DND-41 (cell line): ENCODE measurements at regions not wholly inside any gene's neighbourhood (a gene's known extent, or its start where the extent isn't known, plus 50 kb on each side); places are given as distances from the start of the nearest gene placed in this dataset.

Experiments
- ATAC-seq: fragments of 200-7000 bp; cut with Tn5 transposase; 3 replicates; pipeline ENCODE4 v1.9.1; 2021; ENCODE audit warnings: low read depth; ENCODE audit not compliant: insufficient read depth
- DNase-seq: peaks from one replicate; pipeline ENCODE4 v3.0.0-alpha.2; 2020
- H2AFZ ChIP-seq: 2 replicates; pipeline ENCODE4 v1.6.0; 2012; ENCODE audit warnings: low read depth, low read length
- H3K27ac ChIP-seq: 2 replicates; pipeline ENCODE4 v1.5.1; 2012; ENCODE audit warnings: low read length, inconsistent platforms
- H3K27me3 ChIP-seq: fragments of 200-600 bp; sonication (generic); 2 replicates; pipeline ENCODE4 v1.6.0; 2012; ENCODE audit warnings: low read length, mild to moderate bottlenecking, inconsistent platforms; ENCODE audit not compliant: insufficient read depth, poor library complexity
- H3K36me3 ChIP-seq: 2 replicates; pipeline ENCODE4 v1.5.1; 2012; ENCODE audit warnings: low read length, inconsistent platforms; ENCODE audit not compliant: insufficient read depth
- H3K4me1 ChIP-seq: 2 replicates; pipeline ENCODE4 v1.5.1; 2012; ENCODE audit warnings: mild to moderate bottlenecking, low read length; ENCODE audit not compliant: insufficient read depth
- H3K4me2 ChIP-seq: 2 replicates; pipeline ENCODE4 v1.6.0; 2012; ENCODE audit warnings: mild to moderate bottlenecking, moderate library complexity, low read length, inconsistent platforms; ENCODE audit not compliant: insufficient read depth
- H3K4me3 ChIP-seq, 2 experiments: fragments of 200-600 bp in 1 of 2; shearing (Covaris generic) in 1 of 2; 2 replicates each; pipeline ENCODE4 v1.5.1; 2012 to 2016; ENCODE audit warnings: inconsistent platforms in 2 of 2, low read length in 2 of 2, mild to moderate bottlenecking in 2 of 2, low read depth in 1 of 2, moderate library complexity in 1 of 2
- H3K79me2 ChIP-seq: 2 replicates; pipeline ENCODE4 v1.6.0; 2012; ENCODE audit warnings: low read length, inconsistent platforms; ENCODE audit not compliant: insufficient read depth
- H3K9ac ChIP-seq: 2 replicates; pipeline ENCODE4 v1.6.0; 2012; ENCODE audit warnings: low read depth, mild to moderate bottlenecking, inconsistent platforms, low read length, moderate library complexity
- H3K9me3 ChIP-seq: 2 replicates; pipeline ENCODE4 v1.5.1; 2012; ENCODE audit warnings: low read length, moderate library complexity, mild to moderate bottlenecking, inconsistent platforms; ENCODE audit not compliant: insufficient read depth, severe bottlenecking
- H4K20me1 ChIP-seq: 2 replicates; pipeline ENCODE4 v1.6.0; 2012; ENCODE audit warnings: low read length; ENCODE audit not compliant: insufficient read depth
- CTCF ChIP-seq: IDR thresholded peaks from 2 replicates; pipeline ENCODE4 v1.5.1; 2012; ENCODE audit warnings: borderline replicate concordance, low read length, moderate library complexity, mild to moderate bottlenecking; ENCODE audit not compliant: poor library complexity, severe bottlenecking; ENCODE audit errors: extremely low read depth
- EZH2 ChIP-seq: IDR thresholded peaks from 3 replicates; pipeline ENCODE4 v1.6.1; 2012; ENCODE audit warnings: borderline replicate concordance, low read depth, mild to moderate bottlenecking, moderate library complexity, low read length, inconsistent platforms; ENCODE audit not compliant: severe bottlenecking

- Histone ChIP-seq H3K9ac (no peak overlapping the region), H3K9me3 (no peaks in the 10 kb centered on the region), H3K4me1 (no peaks in the 10 kb centered on the region), H3K79me2 (no peaks in the 10 kb centered on the region), H3K36me3 (no peaks in the 10 kb centered on the region), H3K4me2 (no peak overlapping the region), H2AFZ (no peak overlapping the region), H3K27ac (no peak overlapping the region), H3K4me3 (no peak overlapping the region), H4K20me1 (no peaks in the 10 kb centered on the region), H3K27me3 (peaks cover 7% of the 10 kb centered on the region)
- TF ChIP-seq EZH2 (no peak), CTCF (no peak)
- ATAC-seq, result no peak
- DNase-seq, result no peak
Observed at GRCh38 chr3:150184426-150185071, 213.9 kb upstream of the PFN2 start.

- H3K4me1 ChIP-seq, result no peaks in the 10 kb centered on the region
- H3K4me2 ChIP-seq, result no peak overlapping the region
- H3K36me3 ChIP-seq, result no peaks in the 10 kb centered on the region
- TF ChIP-seq EZH2, result peak; percentile 23
- TF ChIP-seq CTCF, result peak; percentile 51
- DNase-seq (peak; percentile 23), ATAC-seq (peak; percentile 69)
- peaks cover 7% of the 10 kb centered on the region for H3K27me3 ChIP-seq
- H3K27ac ChIP-seq, result no peak overlapping the region
- H3K9me3 ChIP-seq, result no peaks in the 10 kb centered on the region
- H3K79me2 ChIP-seq, result no peaks in the 10 kb centered on the region
- no peak overlapping the region for H2AFZ ChIP-seq
- H3K4me3 ChIP-seq, result no peak overlapping the region
- H4K20me1 ChIP-seq, result no peaks in the 10 kb centered on the region
- no peak overlapping the region for H3K9ac ChIP-seq
Observed at GRCh38 chr3:150183678-150184425, 213.2 kb upstream of the PFN2 start.

GRCh38 chr3:150180334-150180733, 209.6 kb upstream of the PFN2 start:
- no peak overlapping the region for H3K4me3 ChIP-seq
- no peak overlapping the region for H2AFZ ChIP-seq
- no peak overlapping the region for H3K4me2 ChIP-seq
- no peak overlapping the region for H3K9ac ChIP-seq
- H4K20me1 ChIP-seq, result no peaks in the 10 kb centered on the region
- no peaks in the 10 kb centered on the region for H3K36me3 ChIP-seq
- DNase-seq (no peak), ATAC-seq (no peak)
- no peak overlapping the region for H3K27ac ChIP-seq
- no peaks in the 10 kb centered on the region for H3K9me3 ChIP-seq
- H3K4me1 ChIP-seq, result no peaks in the 10 kb centered on the region
- H3K79me2 ChIP-seq, result no peaks in the 10 kb centered on the region
- TF ChIP-seq EZH2 (no peak), CTCF (no peak)
- peaks cover 7% of the 10 kb centered on the region for H3K27me3 ChIP-seq
